ENCODE measurements at regions not wholly inside any gene's neighbourhood (a gene's known extent, or its start where the extent isn't known, plus 50 kb on each side); places are given as distances from the start of the nearest gene placed in this dataset.

DNA sequence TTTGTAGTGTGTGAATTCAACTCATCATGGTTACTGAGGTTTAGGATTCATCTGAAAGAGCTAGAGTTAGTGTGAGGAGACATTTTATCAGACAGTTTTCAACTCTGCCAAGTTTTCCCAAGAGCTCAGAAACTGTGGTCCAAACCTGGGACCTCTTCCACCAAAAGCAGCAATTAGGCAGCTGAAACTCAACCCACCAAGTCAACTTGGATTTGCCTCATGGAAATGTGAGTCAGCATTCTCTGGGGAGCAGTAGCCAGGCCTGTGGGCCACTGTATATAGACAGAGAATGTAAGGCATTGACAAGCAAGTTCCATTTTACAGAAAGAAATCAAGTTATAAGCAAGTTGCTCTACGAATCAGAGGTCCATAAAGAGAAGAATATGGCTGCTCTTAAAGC is 178.8 kb upstream of the HDDC2 start:
- Histone ChIP-seq H3K27ac (ENCODE audit: low read depth, low read length, poor library complexity, severe bottlenecking) (no peak overlapping the region), H3K4me3 (ENCODE audit: low read depth, low read length, poor library complexity, severe bottlenecking) (no peak overlapping the region), H3K4me2 (ENCODE audit: low read length) (no peak overlapping the region), H3K36me3 (ENCODE audit: insufficient read depth, low read length) (no peaks in the 10 kb centered on the region), H3F3A (ENCODE audit: insufficient read depth, low read length) (no peaks in the 10 kb centered on the region), H3K9ac (ENCODE audit: low read length) (no peak overlapping the region), H3K9me3 (ENCODE audit: low read length) (no peaks in the 10 kb centered on the region), H3K79me2 (ENCODE audit: insufficient read depth, low read length) (no peaks in the 10 kb centered on the region), H4K20me1 (ENCODE audit: insufficient read depth, low read length) (no peaks in the 10 kb centered on the region), H3K4me1 (ENCODE audit: insufficient read depth, low read length, severe bottlenecking) (peaks cover 41% of the 10 kb centered on the region), H3K9me2 (ENCODE audit: low read depth, low read length) (no peaks in the 10 kb centered on the region), H3K27me3 (ENCODE audit: insufficient read depth, low read length) (no peaks in the 10 kb centered on the region), H2AFZ (ENCODE audit: low read length) (no peak overlapping the region)
- no peak for TF ChIP-seq CTCF (IDR thresholded peaks at IDR 0.05; ENCODE audit: low read length)
- TF ChIP-seq EZH2 (IDR thresholded peaks at IDR 0.05; ENCODE audit: borderline replicate concordance, low read length) = no peak

DNA sequence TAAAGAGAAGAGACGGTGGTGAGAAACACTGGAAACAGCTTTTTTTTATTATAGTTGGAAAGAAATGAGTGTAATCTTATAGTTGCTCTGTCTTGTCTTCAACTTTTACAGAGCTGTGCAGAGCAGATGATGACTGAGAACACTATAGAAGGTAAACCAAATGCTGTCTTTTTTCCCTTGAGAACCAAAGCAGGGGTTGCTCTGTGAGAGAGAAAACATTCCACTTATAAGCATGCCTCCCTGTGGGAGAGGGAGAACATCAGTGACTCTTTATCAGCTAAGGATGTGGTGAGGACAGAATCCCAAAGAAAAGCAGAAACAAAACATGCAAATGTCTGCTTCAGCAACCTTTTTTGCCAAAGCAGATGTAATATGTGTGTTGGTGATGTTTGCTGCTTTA is 179.3 kb upstream of the HDDC2 start:
- H3K9ac ChIP-seq (ENCODE audit: low read length) = no peak overlapping the region
- H2AFZ ChIP-seq (ENCODE audit: low read length) = no peak overlapping the region
- H3K9me2 ChIP-seq (ENCODE audit: low read depth, low read length) = no peaks in the 10 kb centered on the region
- no peak for TF ChIP-seq EZH2 (IDR thresholded peaks at IDR 0.05; ENCODE audit: borderline replicate concordance, low read length)
- no peak for TF ChIP-seq CTCF (IDR thresholded peaks at IDR 0.05; ENCODE audit: low read length)
- H3K9me3 ChIP-seq (ENCODE audit: low read length) = peaks cover 2% of the 10 kb centered on the region; the same call in 1 of the 2 replicates
- no peak overlapping the region for H3K27ac ChIP-seq (ENCODE audit: low read depth, low read length, poor library complexity, severe bottlenecking)
- no peak overlapping the region for H3K4me3 ChIP-seq (ENCODE audit: low read depth, low read length, poor library complexity, severe bottlenecking)
- H3K36me3 ChIP-seq (ENCODE audit: insufficient read depth, low read length) = no peaks in the 10 kb centered on the region
- no peaks in the 10 kb centered on the region for H3K79me2 ChIP-seq (ENCODE audit: insufficient read depth, low read length)
- H4K20me1 ChIP-seq (ENCODE audit: insufficient read depth, low read length) = no peaks in the 10 kb centered on the region
- no peaks in the 10 kb centered on the region for H3F3A ChIP-seq (ENCODE audit: insufficient read depth, low read length)
- H3K27me3 ChIP-seq (ENCODE audit: insufficient read depth, low read length) = no peaks in the 10 kb centered on the region
- no peak overlapping the region for H3K4me2 ChIP-seq (ENCODE audit: low read length)
- peaks cover 36% of the 10 kb centered on the region for H3K4me1 ChIP-seq (ENCODE audit: insufficient read depth, low read length, severe bottlenecking)

- H3K4me2 ChIP-seq (ENCODE audit: low read length) = no peak overlapping the region
- H3K4me3 ChIP-seq (ENCODE audit: low read depth, low read length, poor library complexity, severe bottlenecking) = no peak overlapping the region
- no peak overlapping the region for H2AFZ ChIP-seq (ENCODE audit: low read length)
- H3K9me3 ChIP-seq (ENCODE audit: low read length) = peaks cover 4% of the 10 kb centered on the region; the same call in 1 of the 2 replicates
- TF ChIP-seq EZH2 (IDR thresholded peaks at IDR 0.05; ENCODE audit: borderline replicate concordance, low read length) (no peak), CTCF (IDR thresholded peaks at IDR 0.05; ENCODE audit: low read length) (no peak)
- H3K27ac ChIP-seq (ENCODE audit: low read depth, low read length, poor library complexity, severe bottlenecking) = no peak overlapping the region
- peaks cover 20% of the 10 kb centered on the region for H3K4me1 ChIP-seq (ENCODE audit: insufficient read depth, low read length, severe bottlenecking)
- H3K9ac ChIP-seq (ENCODE audit: low read length) = no peak overlapping the region
- no peaks in the 10 kb centered on the region for H4K20me1 ChIP-seq (ENCODE audit: insufficient read depth, low read length)
- H3K79me2 ChIP-seq (ENCODE audit: insufficient read depth, low read length) = no peaks in the 10 kb centered on the region
- no peaks in the 10 kb centered on the region for H3F3A ChIP-seq (ENCODE audit: insufficient read depth, low read length)
- H3K36me3 ChIP-seq (ENCODE audit: insufficient read depth, low read length) = no peaks in the 10 kb centered on the region
- no peaks in the 10 kb centered on the region for H3K27me3 ChIP-seq (ENCODE audit: insufficient read depth, low read length)
- no peaks in the 10 kb centered on the region for H3K9me2 ChIP-seq (ENCODE audit: low read depth, low read length)
These were observed 184.0 kb upstream of the HDDC2 start for GRCh38 chr6:125485757-125486156.

Data from OCI-LY1 (cell line).